Ascending aorta (tissue), 2 donors: ENCODE measurements at regions not wholly inside any gene's neighbourhood (a gene's known extent, or its start where the extent isn't known, plus 50 kb on each side); places are given as distances from the start of the nearest gene placed in this dataset.

Source experiments
- DNase-seq, 2 donors: peaks; one replicate each; pipeline ENCODE4 v3.0.0-alpha.2; 2019; ENCODE audit warnings: low spot score in 2 of 2
- H3K27ac ChIP-seq, 2 donors: fragments of 200-600 bp; sonication (generic); one replicate each; pipeline ENCODE4 v1.5.1; 2016 to 2017; ENCODE audit warnings: mild to moderate bottlenecking in 1 of 2
- H3K27me3 ChIP-seq: fragments of 200-600 bp; sonication (generic); one replicate; pipeline ENCODE4 v1.5.1; 2017
- H3K36me3 ChIP-seq, 2 donors: fragments of 200-600 bp; sonication (generic); one replicate each; pipeline ENCODE4 v1.5.1; 2016
- H3K4me1 ChIP-seq, 2 donors: fragments of 200-600 bp; sonication (generic); one replicate each; pipeline ENCODE4 v1.5.1; 2016 to 2017; ENCODE audit warnings: mild to moderate bottlenecking in 1 of 2
- H3K4me3 ChIP-seq, 2 donors: fragments of 200-600 bp; sonication (generic); one replicate each; pipeline ENCODE4 v1.5.1; 2016 to 2017; ENCODE audit warnings: mild to moderate bottlenecking in 1 of 2
- H3K9me3 ChIP-seq, 2 donors: fragments of 200-600 bp; sonication (generic); one replicate each; pipeline ENCODE4 v1.5.1; 2016
- CTCF ChIP-seq, 3 experiments: fragments of 200-600 bp in 2 of 3; fragments of 450-650 bp in 1 of 3; sonication (generic) in 2 of 3; IDR thresholded peaks; one replicate each; pipeline ENCODE4 v1.5.1; 2016 to 2019; ENCODE audit warnings: antibody characterized with exemption in 3 of 3, mild to moderate bottlenecking in 1 of 3, moderate library complexity in 1 of 3
- intact Hi-C: fragments of 100-400 bp; cut with DNase I; formaldehyde crosslinking; loops from one replicate; pipeline ENCODE4 v1.15.1; 2023

- Histone ChIP-seq H3K4me3 (no peak overlapping the region), H3K9me3 (no peaks in the 10 kb centered on the region), H3K27me3 (no peaks in the 10 kb centered on the region), H3K27ac (no peak overlapping the region), H3K36me3 (no peaks in the 10 kb centered on the region), H3K4me1 (no peaks in the 10 kb centered on the region)
- intact Hi-C loops, result no loop called here
- no peak for DNase-seq
- no peak for TF ChIP-seq CTCF (IDR thresholded peaks at IDR 0.05)
These were observed 68.7 kb upstream of the AJAP1 start for GRCh38 chr1:4585705-4586104.

- Histone ChIP-seq H3K36me3 (no peaks in the 10 kb centered on the region), H3K27me3 (no peaks in the 10 kb centered on the region), H3K4me3 (no peak overlapping the region), H3K27ac (no peak overlapping the region), H3K4me1 (no peaks in the 10 kb centered on the region), H3K9me3 (no peaks in the 10 kb centered on the region)
- TF ChIP-seq CTCF (IDR thresholded peaks at IDR 0.05), result no peak
- DNase-seq, result no peak
- intact Hi-C loops, result no loop called here
These were observed 67.7 kb upstream of the AJAP1 start for GRCh38 chr1:4586611-4587160.

GRCh38 chr1:4587721-4588120, 66.7 kb upstream of the AJAP1 start:
- Histone ChIP-seq H3K36me3 (no peaks in the 10 kb centered on the region), H3K27me3 (no peaks in the 10 kb centered on the region), H3K9me3 (no peaks in the 10 kb centered on the region), H3K4me3 (no peak overlapping the region), H3K27ac (no peak overlapping the region), H3K4me1 (no peaks in the 10 kb centered on the region)
- DNase-seq, result no peak
- intact Hi-C loops, result no loop called here
- no peak for TF ChIP-seq CTCF (IDR thresholded peaks at IDR 0.05)

GRCh38 chr1:4590756-4591155, 63.7 kb upstream of the AJAP1 start:
- H3K4me3 ChIP-seq, result no peak overlapping the region
- no peak overlapping the region for H3K27ac ChIP-seq
- no peaks in the 10 kb centered on the region for H3K36me3 ChIP-seq
- no peaks in the 10 kb centered on the region for H3K4me1 ChIP-seq
- DNase-seq, result no peak
- intact Hi-C loops, result no loop called here
- no peaks in the 10 kb centered on the region for H3K27me3 ChIP-seq
- TF ChIP-seq CTCF (IDR thresholded peaks at IDR 0.05), result no peak
- no peaks in the 10 kb centered on the region for H3K9me3 ChIP-seq

- Histone ChIP-seq H3K27me3 (no peaks in the 10 kb centered on the region), H3K4me1 (no peaks in the 10 kb centered on the region), H3K27ac (no peak overlapping the region), H3K4me3 (no peak overlapping the region), H3K9me3 (no peaks in the 10 kb centered on the region), H3K36me3 (no peaks in the 10 kb centered on the region)
- no peak for TF ChIP-seq CTCF (IDR thresholded peaks at IDR 0.05)
- intact Hi-C loops, result no loop called here
- DNase-seq, result no peak
These were observed 62.5 kb upstream of the AJAP1 start for GRCh38 chr1:4591926-4592325.

GRCh38 chr1:4593106-4593505, 61.3 kb upstream of the AJAP1 start:
- H3K27me3 ChIP-seq, result no peaks in the 10 kb centered on the region
- H3K36me3 ChIP-seq, result no peaks in the 10 kb centered on the region
- H3K9me3 ChIP-seq, result no peaks in the 10 kb centered on the region
- H3K4me3 ChIP-seq, result no peak overlapping the region
- intact Hi-C loops, result no loop called here
- H3K4me1 ChIP-seq, result no peaks in the 10 kb centered on the region
- no peak for DNase-seq
- TF ChIP-seq CTCF (IDR thresholded peaks at IDR 0.05), result no peak
- no peak overlapping the region for H3K27ac ChIP-seq
